Sigmoid colon (tissue), 6 donors: ENCODE measurements at regions not wholly inside any gene's neighbourhood (a gene's known extent, or its start where the extent isn't known, plus 50 kb on each side); places are given as distances from the start of the nearest gene placed in this dataset.
A peak's percentile ranks its signal among the peaks of the same experiment; 100 is the strongest.

ENCODE experiments used
- DNase-seq: peaks from one replicate; pipeline ENCODE4 v3.0.0-alpha.2; 2019
- H3K27ac ChIP-seq, 4 donors: fragments of 200-600 bp; sonication (generic); one replicate each; pipeline ENCODE4 v1.5.1; 2016 to 2019; ENCODE audit warnings: mild to moderate bottlenecking in 1 of 4
- H3K27me3 ChIP-seq, 3 donors: fragments of 200-600 bp; sonication (generic); one replicate each; pipeline ENCODE4 v1.5.1; 2019; ENCODE audit warnings: mild to moderate bottlenecking in 1 of 3
- H3K36me3 ChIP-seq, 4 donors: fragments of 200-600 bp; sonication (generic); one replicate each; pipeline ENCODE4 v1.5.1; 2016 to 2019
- H3K4me1 ChIP-seq, 4 donors: fragments of 200-600 bp; sonication (generic); one replicate each; pipeline ENCODE4 v1.5.1; 2017 to 2019
- H3K4me3 ChIP-seq, 4 donors: fragments of 200-600 bp; sonication (generic); one replicate each; pipeline ENCODE4 v1.5.1; 2017 to 2019; ENCODE audit warnings: mild to moderate bottlenecking in 2 of 4, moderate library complexity in 1 of 4
- H3K9me3 ChIP-seq, 4 donors: fragments of 200-600 bp in 3 of 4; sonication (generic) in 3 of 4; one replicate each; pipeline versions ENCODE4 v1.5.1 to v1.6.1; 2013 to 2019
- EP300 ChIP-seq, 4 donors: sonication (generic); formaldehyde crosslinking; IDR thresholded peaks; one replicate each; pipeline ENCODE4 v1.6.1; 2017; ENCODE audit warnings: antibody characterized with exemption in 4 of 4
- POLR2A ChIP-seq, 2 donors: fragments of 450-650 bp; IDR thresholded peaks; one replicate each; pipeline ENCODE4 v1.6.1; 2016; ENCODE audit warnings: antibody characterized with exemption in 2 of 2, mild to moderate bottlenecking in 2 of 2, moderate library complexity in 2 of 2
- POLR2AphosphoS5 ChIP-seq, 4 donors: sonication (generic); formaldehyde crosslinking; IDR thresholded peaks; one replicate each; pipeline ENCODE4 v1.6.1; 2017; ENCODE audit warnings: antibody characterized with exemption in 4 of 4
- WGBS, 2 donors: extraction: QIAGEN DNeasy Blood & Tissue Kit; methylation state at CpG; one replicate each; pipeline ENCODE4 v1.1.7; 2013; 5-methylcytosine and 5-hydroxymethylcytosine counted together
- intact Hi-C: fragments of 100-400 bp; cut with DNase I; formaldehyde crosslinking; loops from one replicate; pipeline ENCODE4 v1.15.1; 2023
- TF ChIP-seq, protein P1 (sequence below), 4 experiments: fragments of 450-650 bp in 3 of 4; fragments of 200-600 bp in 1 of 4; IDR thresholded peaks; one replicate each; pipeline ENCODE4 v1.5.1; 2016 to 2019; ENCODE audit warnings: antibody characterized with exemption in 4 of 4, mild to moderate bottlenecking in 3 of 4, moderate library complexity in 2 of 4
- donor health status: healthy with polysubstance abuse.
- donor health status: healthy.

DNA sequence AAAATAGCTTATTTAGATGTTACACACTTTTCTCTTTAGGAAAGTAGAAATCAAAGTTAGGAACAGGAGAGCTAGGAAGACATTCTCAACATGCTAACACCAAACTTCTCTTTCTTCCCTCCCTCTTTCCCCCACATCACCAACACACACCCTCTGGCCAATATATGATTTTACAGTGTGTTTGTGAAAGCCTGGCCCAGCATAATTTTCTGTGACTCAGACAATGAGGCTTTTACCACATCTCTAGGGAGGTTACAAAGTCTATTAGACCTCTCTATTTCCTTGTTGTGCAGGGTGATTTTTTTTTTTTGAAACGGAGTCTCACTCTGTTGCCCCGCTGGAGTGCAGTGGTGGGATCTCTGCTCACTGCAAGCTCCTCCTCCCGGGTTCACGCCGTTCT lies 189.9 kb downstream of the AASDH start:
- H3K36me3 ChIP-seq = no peaks in the 10 kb centered on the region
- H3K4me1 ChIP-seq = peaks cover 0 to 29% (median 15%) of the 10 kb centered on the region in 4 donors
- no peaks in the 10 kb centered on the region for H3K9me3 ChIP-seq
- H3K4me3 ChIP-seq = no peak overlapping the region
- peak overlapping the region in 1 of 4 donors; percentile 22 for H3K27ac ChIP-seq
- DNase-seq = no peak
- TF ChIP-seq POLR2A (IDR thresholded peaks at IDR 0.05) = no peak
- TF ChIP-seq, protein P1, sequence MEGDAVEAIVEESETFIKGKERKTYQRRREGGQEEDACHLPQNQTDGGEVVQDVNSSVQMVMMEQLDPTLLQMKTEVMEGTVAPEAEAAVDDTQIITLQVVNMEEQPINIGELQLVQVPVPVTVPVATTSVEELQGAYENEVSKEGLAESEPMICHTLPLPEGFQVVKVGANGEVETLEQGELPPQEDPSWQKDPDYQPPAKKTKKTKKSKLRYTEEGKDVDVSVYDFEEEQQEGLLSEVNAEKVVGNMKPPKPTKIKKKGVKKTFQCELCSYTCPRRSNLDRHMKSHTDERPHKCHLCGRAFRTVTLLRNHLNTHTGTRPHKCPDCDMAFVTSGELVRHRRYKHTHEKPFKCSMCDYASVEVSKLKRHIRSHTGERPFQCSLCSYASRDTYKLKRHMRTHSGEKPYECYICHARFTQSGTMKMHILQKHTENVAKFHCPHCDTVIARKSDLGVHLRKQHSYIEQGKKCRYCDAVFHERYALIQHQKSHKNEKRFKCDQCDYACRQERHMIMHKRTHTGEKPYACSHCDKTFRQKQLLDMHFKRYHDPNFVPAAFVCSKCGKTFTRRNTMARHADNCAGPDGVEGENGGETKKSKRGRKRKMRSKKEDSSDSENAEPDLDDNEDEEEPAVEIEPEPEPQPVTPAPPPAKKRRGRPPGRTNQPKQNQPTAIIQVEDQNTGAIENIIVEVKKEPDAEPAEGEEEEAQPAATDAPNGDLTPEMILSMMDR (IDR thresholded peaks at IDR 0.05) = no peak
- TF ChIP-seq POLR2AphosphoS5 (IDR thresholded peaks at IDR 0.05) = no peak
- 60 to 82% methylated on average over 5 of the region's 5 CpGs for WGBS, 2 donors
- intact Hi-C loops = no loop called here
- no peaks in the 10 kb centered on the region for H3K27me3 ChIP-seq

DNA sequence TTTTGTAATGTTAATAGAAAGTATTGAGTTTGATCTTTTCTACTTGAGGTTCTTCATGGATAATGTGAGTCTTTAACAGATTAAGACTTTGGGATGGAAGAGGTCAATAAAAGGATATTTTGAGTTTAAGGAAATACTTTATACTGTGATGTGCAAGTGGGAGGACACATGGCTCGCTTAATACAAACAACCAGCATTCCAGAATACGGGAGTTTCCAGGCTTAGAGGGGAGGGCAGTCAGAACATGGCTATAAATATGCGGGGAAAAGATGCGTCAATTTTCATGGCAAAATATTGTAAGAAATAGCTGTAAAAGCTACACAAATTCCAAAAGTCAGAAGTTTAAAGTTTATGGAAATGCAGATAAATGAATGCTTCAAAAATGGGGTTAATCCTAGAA lies 192.3 kb downstream of the AASDH start:
- Histone ChIP-seq H3K9me3 (peaks cover 0 to 2% (median 0%) of the 10 kb centered on the region in 4 donors), H3K27ac (peak overlapping the region in 1 of 4 donors; percentile 17), H3K4me3 (no peak overlapping the region), H3K4me1 (peaks cover 0 to 29% (median 15%) of the 10 kb centered on the region in 4 donors), H3K36me3 (no peaks in the 10 kb centered on the region), H3K27me3 (no peaks in the 10 kb centered on the region)
- intact Hi-C loops = no loop called here
- no peak for DNase-seq
- no peak for TF ChIP-seq EP300 (IDR thresholded peaks at IDR 0.05)
- TF ChIP-seq, protein P1 (IDR thresholded peaks at IDR 0.05) = no peak
- TF ChIP-seq POLR2A (IDR thresholded peaks at IDR 0.05) = no peak
- TF ChIP-seq POLR2AphosphoS5 (IDR thresholded peaks at IDR 0.05) = no peak
- WGBS, 2 donors = 77 to 78% methylated on average over 4 of the region's 4 CpGs

DNA sequence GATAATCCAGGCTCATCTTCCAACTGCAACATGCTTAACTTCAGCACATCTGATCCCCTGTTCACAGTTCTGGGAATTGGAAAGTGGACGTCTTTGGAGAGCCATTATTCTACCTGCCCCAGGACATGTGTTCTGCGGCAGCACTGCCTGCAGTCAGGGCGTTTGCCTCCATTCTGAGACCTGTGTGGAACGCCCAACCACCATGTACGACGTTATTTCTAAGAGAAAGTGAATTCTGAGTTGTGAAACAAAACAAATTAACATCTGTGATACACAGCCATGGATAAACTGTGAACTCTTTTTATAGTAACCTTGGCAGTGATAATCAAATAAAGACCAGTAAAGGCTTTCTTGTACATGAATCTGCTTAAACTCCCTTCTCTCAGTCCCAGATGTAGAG lies 195.8 kb downstream of the AASDH start:
- DNase-seq = no peak
- peaks cover 0 to 19% (median 14%) of the 10 kb centered on the region in 4 donors for H3K4me1 ChIP-seq
- intact Hi-C loops = no loop called here
- H3K4me3 ChIP-seq = no peak overlapping the region
- no peaks in the 10 kb centered on the region for H3K36me3 ChIP-seq
- 92% methylated on average over 6 of the region's 6 CpGs for WGBS, 2 donors
- TF ChIP-seq POLR2A (IDR thresholded peaks at IDR 0.05) (no peak), POLR2AphosphoS5 (IDR thresholded peaks at IDR 0.05) (no peak), EP300 (IDR thresholded peaks at IDR 0.05) (no peak)
- TF ChIP-seq, protein P1 (IDR thresholded peaks at IDR 0.05) = no peak
- peaks cover 0 to 2% (median 0%) of the 10 kb centered on the region in 4 donors for H3K9me3 ChIP-seq
- H3K27ac ChIP-seq = no peak overlapping the region
- no peaks in the 10 kb centered on the region for H3K27me3 ChIP-seq

DNA sequence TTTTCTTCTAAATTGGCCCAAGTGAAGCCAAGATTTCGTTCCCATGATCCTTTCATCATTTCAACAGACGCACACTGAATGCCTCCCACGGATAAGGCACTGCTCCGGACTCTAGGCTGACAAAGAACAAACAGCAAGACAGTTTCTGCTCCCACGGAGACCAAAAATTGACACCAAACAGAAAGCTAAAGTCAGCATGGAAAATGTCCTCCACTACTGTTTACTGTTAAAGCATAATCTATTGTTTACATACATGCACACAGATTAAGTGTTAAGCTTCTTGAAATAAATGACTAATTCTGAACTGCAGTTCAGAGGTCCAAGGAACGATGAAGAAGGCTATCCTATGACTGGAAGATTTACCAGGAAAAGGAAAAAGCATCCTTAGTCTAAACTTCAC lies 199.6 kb downstream of the AASDH start:
- 74 to 76% methylated on average over 6 of the region's 6 CpGs for WGBS, 2 donors
- Histone ChIP-seq H3K27ac (no peak overlapping the region), H3K4me1 (no peaks in the 10 kb centered on the region), H3K4me3 (no peak overlapping the region), H3K27me3 (no peaks in the 10 kb centered on the region), H3K9me3 (peaks cover 0 to 2% (median 0%) of the 10 kb centered on the region in 4 donors), H3K36me3 (no peaks in the 10 kb centered on the region)
- intact Hi-C loops = no loop called here
- no peak for DNase-seq
- TF ChIP-seq, protein P1 (IDR thresholded peaks at IDR 0.05) = no peak
- no peak for TF ChIP-seq POLR2A (IDR thresholded peaks at IDR 0.05)
- TF ChIP-seq POLR2AphosphoS5 (IDR thresholded peaks at IDR 0.05) = no peak
- no peak for TF ChIP-seq EP300 (IDR thresholded peaks at IDR 0.05)
